ENCODE measurements at regions not wholly inside any gene's neighbourhood (a gene's known extent, or its start where the extent isn't known, plus 50 kb on each side); places are given as distances from the start of the nearest gene placed in this dataset.

GRCh38 chr2:128640845-128641360 is 322.2 kb upstream of the HS6ST1 start:
- in situ Hi-C loops (cut with MboI; ENCODE audit: low sequenced_read_pairs): no loop called here

GRCh38 chr2:128641421-128642080 is 322.9 kb upstream of the HS6ST1 start:
- in situ Hi-C loops (cut with MboI; ENCODE audit: low sequenced_read_pairs): no loop called here

DNA sequence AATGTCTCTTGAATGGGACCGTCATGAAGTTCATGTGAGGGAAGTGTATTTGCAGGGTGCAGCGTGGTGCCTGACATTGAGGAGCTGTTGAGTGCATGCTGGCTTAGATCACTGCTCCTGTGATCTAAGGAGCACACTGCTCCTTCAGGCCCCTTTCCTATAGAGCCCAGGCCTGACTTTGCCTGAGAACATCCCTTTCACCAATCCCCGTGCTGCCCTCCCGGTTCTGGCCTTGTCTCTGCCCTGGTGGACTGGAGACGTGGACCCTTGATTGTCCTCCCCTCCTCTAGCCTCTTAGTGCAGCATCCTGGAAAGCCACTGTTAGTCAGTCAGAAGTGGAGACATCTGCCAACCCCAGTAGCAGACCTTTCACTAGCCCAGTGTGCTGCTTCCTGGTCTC is 323.6 kb upstream of the HS6ST1 start:
- in situ Hi-C loops (cut with MboI; ENCODE audit: low sequenced_read_pairs): no loop called here

DNA sequence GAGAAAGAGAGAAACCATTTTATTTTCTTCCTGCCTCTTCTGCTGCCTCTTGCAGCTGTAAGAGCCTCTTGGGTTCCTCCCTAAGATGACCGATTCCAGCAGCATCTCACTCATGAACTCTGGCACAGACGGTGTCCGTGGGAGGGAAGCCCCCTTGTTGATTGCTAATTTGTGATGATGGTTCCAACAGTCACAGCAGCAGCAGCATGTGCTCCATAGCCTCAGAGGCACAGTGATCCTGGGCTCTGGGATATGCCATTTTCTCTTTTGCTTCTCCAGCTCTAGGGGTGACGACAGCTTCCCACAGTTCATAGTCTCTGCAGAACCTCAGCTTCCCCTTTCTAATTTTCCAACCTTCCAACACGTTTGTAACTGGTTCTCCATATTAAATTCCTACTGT is 324.2 kb upstream of the HS6ST1 start:
- in situ Hi-C loops (cut with MboI; ENCODE audit: low sequenced_read_pairs): no loop called here

- in situ Hi-C loops (cut with MboI; ENCODE audit: low sequenced_read_pairs): no loop called here
Measured at GRCh38 chr2:128643221-128644065, 324.8 kb upstream of the HS6ST1 start.

GRCh38 chr2:128644156-128644555 is 325.5 kb upstream of the HS6ST1 start:
- in situ Hi-C loops (cut with MboI; ENCODE audit: low sequenced_read_pairs): no loop called here

GRCh38 chr2:128644718-128645256 is 326.1 kb upstream of the HS6ST1 start:
- in situ Hi-C loops (cut with MboI; ENCODE audit: low sequenced_read_pairs): no loop called here

DNA sequence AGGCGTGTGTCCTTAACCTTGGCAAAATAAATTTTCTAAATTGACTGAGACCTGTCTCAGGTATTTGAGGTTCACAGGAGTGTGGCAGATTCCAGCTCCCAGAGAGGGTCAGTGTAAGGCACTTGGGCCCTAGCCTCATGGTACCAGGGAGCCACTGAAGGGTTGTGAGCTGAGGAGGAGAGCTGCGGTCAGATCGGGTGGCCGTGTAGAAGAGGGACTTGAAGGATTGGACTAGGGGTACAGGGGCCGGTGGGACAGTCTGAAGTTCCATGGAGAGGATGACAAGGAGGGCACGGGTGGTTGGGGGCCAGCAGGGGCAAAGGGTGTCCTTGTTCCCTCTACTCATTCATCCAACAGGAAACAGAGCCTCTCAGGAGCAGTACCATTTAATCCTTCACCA is 327.0 kb upstream of the HS6ST1 start:
- in situ Hi-C loops (cut with MboI; ENCODE audit: low sequenced_read_pairs): no loop called here

DNA sequence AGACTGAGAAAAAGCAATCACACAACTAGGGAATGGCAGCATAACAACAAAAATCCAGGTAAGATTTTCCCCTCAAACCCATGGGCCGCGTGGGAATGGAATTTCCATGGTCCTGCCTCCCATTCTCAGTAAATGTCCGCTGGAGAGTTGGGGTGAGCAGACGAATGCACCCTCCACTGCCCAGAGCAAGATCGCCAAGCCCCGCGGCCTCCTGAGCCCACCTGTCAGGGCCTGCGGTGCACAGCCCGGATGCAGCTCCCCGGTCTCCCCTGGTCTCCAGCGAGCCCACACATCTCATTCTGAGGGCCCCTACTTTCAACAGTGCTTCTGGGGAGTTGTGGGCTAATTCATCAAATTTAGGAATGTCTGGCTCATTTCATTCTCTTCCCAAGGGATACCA is 327.4 kb upstream of the HS6ST1 start:
- in situ Hi-C loops (cut with MboI; ENCODE audit: low sequenced_read_pairs): no loop called here

DNA sequence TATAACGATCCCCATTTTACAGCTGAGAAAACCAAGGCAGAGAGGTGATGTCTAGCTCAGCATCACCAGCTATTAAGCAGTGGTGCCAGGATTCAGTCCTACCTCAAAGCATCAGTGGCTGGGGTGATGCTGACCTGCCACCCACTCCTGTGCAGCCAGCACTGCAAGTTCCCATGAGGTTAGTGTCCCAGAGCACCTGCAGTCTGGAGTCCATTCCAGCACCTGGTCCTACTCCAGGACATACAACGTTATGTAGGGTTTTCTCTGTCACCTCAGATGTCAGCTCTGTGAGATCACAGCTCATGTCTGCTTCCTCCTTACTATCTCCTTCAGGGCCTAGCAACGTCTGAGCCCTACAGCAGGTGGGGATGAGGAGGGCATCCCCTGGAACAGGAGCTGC is 328.0 kb upstream of the HS6ST1 start:
- in situ Hi-C loops (cut with MboI; ENCODE audit: low sequenced_read_pairs): no loop called here

DNA sequence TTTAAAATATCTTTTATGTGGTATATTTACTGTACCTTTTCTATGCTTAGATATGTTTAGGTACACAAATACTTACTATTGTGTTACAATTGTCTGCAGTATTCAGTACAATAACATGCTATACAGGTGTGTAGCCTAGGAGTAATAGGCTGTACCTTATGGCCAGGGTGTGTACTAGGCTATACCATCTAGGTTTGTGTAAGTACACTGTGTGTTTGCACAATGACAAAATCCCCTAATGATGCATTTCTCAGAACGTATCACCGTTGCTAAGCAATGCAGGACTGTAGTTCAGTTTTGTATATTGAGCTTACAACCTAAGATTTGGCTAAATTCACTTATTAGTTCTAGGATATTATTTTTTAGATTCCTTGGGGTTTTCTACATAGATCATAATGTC is 332.3 kb upstream of the HS6ST1 start:
- in situ Hi-C loops (cut with MboI; ENCODE audit: low sequenced_read_pairs): no loop called here

- in situ Hi-C loops (cut with MboI; ENCODE audit: low sequenced_read_pairs): no loop called here
Measured at GRCh38 chr2:128654408-128654807, 335.7 kb upstream of the HS6ST1 start.

- in situ Hi-C loops (cut with MboI; ENCODE audit: low sequenced_read_pairs): no loop called here
Measured at GRCh38 chr2:128660836-128661235, 342.2 kb upstream of the HS6ST1 start.

DNA sequence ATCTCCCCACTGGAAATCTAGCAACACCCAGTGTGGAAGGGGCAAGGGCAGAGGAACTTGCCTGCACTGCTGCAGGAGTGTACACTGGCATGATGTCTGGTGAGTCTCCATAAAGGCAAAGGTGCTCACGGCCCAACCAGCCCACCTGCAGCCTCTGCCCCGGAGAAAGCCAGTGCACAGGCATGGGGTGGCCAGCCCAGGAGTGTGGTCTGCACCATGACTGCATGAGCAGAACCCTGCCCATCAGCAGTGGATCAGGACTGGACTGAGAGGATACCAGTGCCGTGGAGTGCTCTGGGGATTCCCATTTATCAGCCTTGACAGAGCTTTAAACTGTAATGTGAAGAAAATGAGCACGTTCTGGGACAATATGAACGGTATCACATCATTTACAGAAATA is 342.6 kb upstream of the HS6ST1 start:
- in situ Hi-C loops (cut with MboI; ENCODE audit: low sequenced_read_pairs): no loop called here

DNA sequence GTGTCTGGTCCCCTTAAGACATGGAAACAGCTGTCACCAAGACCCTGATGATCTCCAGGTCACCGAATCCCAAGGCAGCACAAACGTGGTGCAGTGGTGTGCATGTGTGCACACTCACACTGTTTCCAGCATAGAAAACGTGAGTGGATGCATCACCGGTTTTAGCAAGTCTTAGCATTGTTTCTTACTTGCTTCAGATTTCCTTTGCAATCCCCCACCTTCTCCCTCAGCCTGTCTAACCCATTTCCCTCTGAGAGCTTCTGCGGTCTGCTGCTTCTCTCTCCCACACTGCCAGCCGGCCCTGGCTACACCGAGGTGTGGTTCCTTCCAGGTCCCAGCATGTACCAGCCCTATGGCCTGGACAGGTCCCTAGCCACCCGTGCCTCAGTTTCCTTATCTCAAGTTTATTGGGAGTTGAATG is 343.4 kb upstream of the HS6ST1 start:
- in situ Hi-C loops (cut with MboI; ENCODE audit: low sequenced_read_pairs): no loop called here

DNA sequence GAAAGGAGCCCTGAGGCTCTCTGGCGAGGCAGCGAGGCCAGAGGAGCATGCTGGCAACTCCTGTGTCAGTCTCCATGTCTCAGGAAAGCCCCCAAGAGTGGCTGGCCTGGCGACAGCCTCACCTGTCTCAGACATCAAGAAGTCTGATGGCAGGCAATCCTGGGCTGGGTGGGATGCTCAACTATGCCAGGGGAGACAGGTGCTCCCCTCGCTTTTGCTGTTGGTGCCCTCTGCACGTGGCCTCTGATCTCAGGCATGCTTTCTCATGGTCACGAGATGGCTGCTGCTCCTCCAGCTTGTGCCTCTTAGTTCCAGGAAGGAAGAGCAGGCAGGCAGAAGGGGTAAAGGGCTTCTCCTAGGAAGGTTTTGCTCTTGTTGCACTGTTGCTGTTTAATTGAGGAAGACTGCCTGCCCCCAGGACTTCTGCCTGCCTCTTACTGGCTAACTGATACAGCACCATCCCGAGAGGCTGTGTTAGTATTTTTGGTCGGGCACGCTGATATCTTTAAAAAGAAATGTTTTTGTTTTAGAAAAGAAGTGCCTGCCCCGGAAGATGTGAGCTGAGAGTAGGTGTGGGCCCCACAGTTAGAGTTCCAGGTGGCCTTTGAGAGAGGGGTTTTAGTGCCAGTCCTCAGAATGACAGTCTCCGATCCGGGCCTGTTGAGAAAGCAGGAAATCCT is 344.8 kb upstream of the HS6ST1 start:
- in situ Hi-C loops (cut with MboI; ENCODE audit: low sequenced_read_pairs): no loop called here

DNA sequence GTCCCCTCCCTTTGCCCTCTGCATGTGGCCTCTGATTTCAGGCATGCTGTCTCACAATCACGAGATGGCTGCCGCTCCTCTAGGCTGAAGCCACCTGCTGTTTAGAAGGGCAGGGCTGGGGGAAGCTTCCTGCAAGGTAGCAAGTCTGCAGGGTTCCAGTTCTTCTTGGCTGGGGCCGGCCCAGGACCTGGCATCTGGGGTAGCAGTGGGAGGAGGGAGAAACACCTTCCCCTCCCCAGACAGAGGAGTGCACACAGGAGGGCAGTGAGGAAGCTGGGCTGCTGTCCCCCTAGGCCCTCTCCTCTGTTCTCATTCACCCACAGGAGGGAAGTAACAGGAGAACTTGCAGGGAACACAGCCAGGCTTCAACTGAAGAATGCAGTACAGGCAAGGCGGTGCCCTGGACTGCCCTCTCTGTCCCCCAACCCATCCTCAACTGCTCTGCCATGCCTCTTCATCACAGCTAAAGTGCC is 345.9 kb upstream of the HS6ST1 start:
- in situ Hi-C loops (cut with MboI; ENCODE audit: low sequenced_read_pairs): no loop called here

DNA sequence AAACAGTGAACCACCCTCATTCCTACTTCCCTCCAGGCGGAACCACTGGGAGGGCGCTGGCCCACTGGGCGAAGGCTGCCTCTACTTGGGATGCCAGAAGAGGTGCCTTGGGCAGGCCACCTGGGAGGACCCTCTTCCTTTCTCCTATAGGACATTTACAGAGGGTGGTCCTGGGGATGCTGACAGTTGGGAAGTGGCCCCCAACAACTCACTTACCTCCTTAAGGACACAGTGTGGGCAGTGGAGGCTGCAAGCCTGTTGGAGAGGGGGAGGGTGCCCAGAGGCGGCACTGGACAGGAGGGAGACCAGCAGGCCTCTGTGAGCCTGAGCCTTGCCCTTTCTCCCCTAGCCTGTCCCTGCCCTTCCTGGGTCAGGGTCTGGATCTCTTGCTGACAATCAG is 346.4 kb upstream of the HS6ST1 start:
- in situ Hi-C loops (cut with MboI; ENCODE audit: low sequenced_read_pairs): no loop called here

GRCh38 chr2:128666596-128666995 is 347.9 kb upstream of the HS6ST1 start:
- in situ Hi-C loops (cut with MboI; ENCODE audit: low sequenced_read_pairs): no loop called here

DNA sequence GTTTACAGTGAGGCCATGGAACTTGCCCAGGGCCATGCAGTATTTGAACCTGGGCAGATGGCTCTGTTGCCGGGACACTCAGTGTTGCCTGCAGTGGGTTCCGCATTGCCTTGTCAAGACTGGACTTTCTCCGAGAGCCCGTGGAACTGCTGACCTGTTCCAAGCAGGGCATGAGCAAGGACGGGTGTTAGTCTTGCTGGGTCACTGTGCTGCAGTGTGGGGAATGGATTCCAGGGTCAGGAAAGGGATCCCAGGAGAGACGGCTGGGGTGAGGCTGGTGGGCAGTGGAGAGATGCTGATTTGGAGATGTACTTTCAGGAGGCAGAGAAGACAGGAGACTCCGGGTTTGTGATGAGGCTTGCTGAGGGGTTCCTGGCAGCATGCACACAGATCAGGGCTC is 348.7 kb upstream of the HS6ST1 start:
- in situ Hi-C loops (cut with MboI; ENCODE audit: low sequenced_read_pairs): no loop called here

- in situ Hi-C loops (cut with MboI; ENCODE audit: low sequenced_read_pairs): no loop called here
Measured at GRCh38 chr2:128668946-128669345, 350.3 kb upstream of the HS6ST1 start.

Data from HL-60/S4 treated with retinoic acid at 250 ng/mL for 4 days and 3 days (cell line).